ENCODE measurements at regions not wholly inside any gene's neighbourhood (a gene's known extent, or its start where the extent isn't known, plus 50 kb on each side); places are given as distances from the start of the nearest gene placed in this dataset.

DNA sequence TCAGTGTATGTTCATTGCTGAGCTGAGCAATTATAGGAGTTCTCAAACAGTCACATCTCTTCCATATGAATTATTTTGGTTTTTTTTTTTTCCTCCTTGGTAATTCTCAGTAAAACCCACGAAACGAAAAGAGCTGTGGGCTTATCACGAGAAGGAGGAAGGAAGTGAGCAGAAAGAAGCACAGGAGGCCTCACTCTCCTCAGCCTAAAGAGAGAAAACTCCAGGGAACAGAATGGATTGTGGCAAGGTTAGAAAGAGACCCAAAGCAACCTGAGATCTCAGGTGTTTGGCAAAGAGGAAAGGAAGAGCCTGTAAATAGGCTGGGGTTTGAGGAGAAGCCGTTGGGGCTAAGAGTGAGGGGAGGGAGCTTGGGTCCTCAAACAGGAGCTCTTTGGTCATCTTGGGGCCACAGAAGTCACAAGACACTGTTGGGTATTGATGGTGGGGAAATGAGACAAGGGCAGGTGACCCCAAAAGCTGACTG, 67.8 kb upstream of the CITED2 start:
- TF ChIP-seq POLR2A (IDR thresholded peaks at IDR 0.05) = no peak
- no peak for TF ChIP-seq POLR2AphosphoS5 (IDR thresholded peaks at IDR 0.05)
